Neural crest cell (in vitro differentiated cells): ENCODE measurements at regions not wholly inside any gene's neighbourhood (a gene's known extent, or its start where the extent isn't known, plus 50 kb on each side); places are given as distances from the start of the nearest gene placed in this dataset.
A peak's percentile ranks its signal among the peaks of the same experiment; 100 is the strongest.

Source experiments
- DNase-seq: peaks from one replicate; pipeline ENCODE4 v3.0.0; 2021; ENCODE audit warnings: low read depth, mixed read lengths, low spot score
- H3K27ac Mint-ChIP-seq: one replicate; pipeline ENCODE4 v1.8.0; 2021; ENCODE audit warnings: mild to moderate bottlenecking, mixed read lengths; ENCODE audit not compliant: unreplicated experiment
- H3K27me3 Mint-ChIP-seq: 2 replicates; pipeline ENCODE4 v1.8.0; 2021; ENCODE audit warnings: low read depth, mild to moderate bottlenecking, mixed read lengths
- H3K36me3 Mint-ChIP-seq: 2 replicates; pipeline ENCODE4 v1.8.0; 2021; ENCODE audit warnings: low read depth, mild to moderate bottlenecking, mixed read lengths
- H3K4me1 Mint-ChIP-seq: 2 replicates; pipeline ENCODE4 v1.8.0; 2021; ENCODE audit warnings: mixed read lengths
- H3K4me3 Mint-ChIP-seq: one replicate; pipeline ENCODE4 v1.8.0; 2021; ENCODE audit warnings: mild to moderate bottlenecking, mixed read lengths
- H3K9me3 Mint-ChIP-seq: 2 replicates; pipeline ENCODE4 v1.8.0; 2021; ENCODE audit warnings: mixed read lengths
- TF ChIP-seq, protein P1 (sequence below): fragments of 200-600 bp; sonication (generic); conservative IDR thresholded peaks from 2 replicates; pipeline ENCODE4 v1.5.0; 2021; ENCODE audit warnings: antibody characterized with exemption, mild to moderate bottlenecking

DNA sequence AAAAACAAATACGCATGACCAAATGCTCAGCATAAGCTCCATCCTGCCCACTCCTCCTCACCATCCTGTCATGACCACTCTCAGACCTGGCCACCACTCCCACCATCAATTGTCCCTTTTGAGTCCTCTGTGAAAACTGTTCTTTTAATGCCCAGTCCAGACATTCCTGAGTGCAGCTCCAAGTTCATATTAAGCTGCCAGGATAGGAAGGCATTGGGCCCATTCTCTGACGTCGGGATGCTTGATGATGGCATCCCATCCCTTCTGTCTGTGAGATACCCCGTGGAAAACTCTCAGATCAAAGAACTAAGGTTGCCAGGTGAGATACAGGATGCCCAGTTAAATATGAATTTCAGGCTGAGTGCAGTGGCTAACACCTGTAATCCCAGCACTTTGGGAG is 89.9 kb upstream of the KIF5B start:
- TF ChIP-seq, protein P1, sequence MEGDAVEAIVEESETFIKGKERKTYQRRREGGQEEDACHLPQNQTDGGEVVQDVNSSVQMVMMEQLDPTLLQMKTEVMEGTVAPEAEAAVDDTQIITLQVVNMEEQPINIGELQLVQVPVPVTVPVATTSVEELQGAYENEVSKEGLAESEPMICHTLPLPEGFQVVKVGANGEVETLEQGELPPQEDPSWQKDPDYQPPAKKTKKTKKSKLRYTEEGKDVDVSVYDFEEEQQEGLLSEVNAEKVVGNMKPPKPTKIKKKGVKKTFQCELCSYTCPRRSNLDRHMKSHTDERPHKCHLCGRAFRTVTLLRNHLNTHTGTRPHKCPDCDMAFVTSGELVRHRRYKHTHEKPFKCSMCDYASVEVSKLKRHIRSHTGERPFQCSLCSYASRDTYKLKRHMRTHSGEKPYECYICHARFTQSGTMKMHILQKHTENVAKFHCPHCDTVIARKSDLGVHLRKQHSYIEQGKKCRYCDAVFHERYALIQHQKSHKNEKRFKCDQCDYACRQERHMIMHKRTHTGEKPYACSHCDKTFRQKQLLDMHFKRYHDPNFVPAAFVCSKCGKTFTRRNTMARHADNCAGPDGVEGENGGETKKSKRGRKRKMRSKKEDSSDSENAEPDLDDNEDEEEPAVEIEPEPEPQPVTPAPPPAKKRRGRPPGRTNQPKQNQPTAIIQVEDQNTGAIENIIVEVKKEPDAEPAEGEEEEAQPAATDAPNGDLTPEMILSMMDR = no peak
- no peaks in the 10 kb centered on the region for H3K36me3 Mint-ChIP-seq
- H3K9me3 Mint-ChIP-seq = peaks cover 3% of the 10 kb centered on the region
- H3K27ac Mint-ChIP-seq = no peak overlapping the region
- no peaks in the 10 kb centered on the region for H3K4me1 Mint-ChIP-seq
- H3K27me3 Mint-ChIP-seq = no peaks in the 10 kb centered on the region
- DNase-seq = no peak
- H3K4me3 Mint-ChIP-seq = no peak overlapping the region

DNA sequence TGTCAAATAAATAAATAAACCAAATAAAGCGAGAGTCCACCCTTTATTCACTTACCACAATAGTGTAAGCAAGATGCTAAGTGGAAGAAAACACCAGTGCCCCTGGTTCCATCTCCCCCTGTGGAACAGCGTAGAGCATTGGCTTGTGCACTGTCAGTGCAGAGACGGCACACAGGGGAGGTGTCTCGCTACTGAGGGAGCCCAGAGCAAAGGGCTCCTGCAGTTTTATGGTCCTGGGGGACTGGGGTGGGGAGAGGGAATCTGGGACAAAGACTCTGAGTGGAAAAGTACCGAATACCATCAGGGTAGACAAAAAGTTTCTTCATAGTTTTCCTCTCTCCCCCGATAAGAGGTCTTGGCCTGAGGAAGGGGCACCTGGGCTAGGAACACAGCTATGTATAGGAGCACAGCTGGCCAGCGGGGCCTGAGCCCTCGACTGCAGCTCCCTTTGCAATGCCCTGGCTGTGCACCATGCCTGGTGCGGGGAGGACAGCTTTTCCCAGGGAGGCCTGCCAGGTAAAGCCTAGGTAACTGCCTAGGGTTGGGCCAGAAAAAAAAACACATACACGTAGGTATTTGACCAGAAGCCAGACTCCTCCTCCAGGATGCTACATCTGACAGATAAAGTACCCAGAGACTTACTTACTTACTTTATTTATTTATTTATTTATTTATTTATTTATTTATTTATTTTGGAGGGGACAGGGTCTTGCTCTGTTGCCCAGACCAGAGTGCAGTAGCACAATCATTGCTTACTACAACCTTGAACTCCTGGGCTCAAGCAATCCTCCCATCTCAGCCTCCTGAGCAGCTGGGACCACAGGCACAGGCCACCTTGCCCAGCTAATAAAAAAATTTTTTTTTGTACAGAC is 88.8 kb upstream of the KIF5B start:
- Mint-ChIP-seq H3K27ac (no peak overlapping the region), H3K4me1 (no peaks in the 10 kb centered on the region), H3K36me3 (no peaks in the 10 kb centered on the region), H3K4me3 (no peak overlapping the region), H3K9me3 (peaks cover 3% of the 10 kb centered on the region), H3K27me3 (no peaks in the 10 kb centered on the region)
- no peak for DNase-seq
- TF ChIP-seq, protein P1 = no peak

DNA sequence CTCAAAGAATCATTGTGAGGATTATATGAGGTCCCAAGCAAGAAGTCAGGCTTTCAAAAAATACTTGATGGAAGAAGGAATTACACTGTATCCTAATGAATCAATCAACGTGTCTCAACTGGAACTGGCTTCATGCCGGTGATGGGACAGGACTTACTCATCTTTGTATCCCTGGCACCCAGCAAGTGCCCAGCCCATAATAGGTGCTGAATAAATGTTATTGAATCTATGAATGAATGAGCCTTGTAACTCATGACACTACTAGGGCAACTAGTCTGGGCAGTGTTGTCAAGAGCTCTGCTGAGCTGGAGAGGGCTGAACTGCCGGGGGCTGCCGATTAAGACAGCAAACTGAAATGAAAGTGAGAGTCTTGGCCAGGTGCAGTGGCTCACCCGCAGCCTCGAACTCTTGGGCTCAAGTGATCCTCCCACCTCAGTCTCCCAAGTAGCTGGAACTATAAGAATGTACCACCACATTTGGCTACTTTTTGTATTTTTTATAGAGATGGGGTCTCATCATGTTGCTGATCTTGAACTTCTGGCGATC is 87.2 kb upstream of the KIF5B start:
- no peak for DNase-seq
- H3K27me3 Mint-ChIP-seq = no peaks in the 10 kb centered on the region
- TF ChIP-seq, protein P1 = no peak
- H3K4me1 Mint-ChIP-seq = peaks cover 6% of the 10 kb centered on the region
- no peak overlapping the region for H3K4me3 Mint-ChIP-seq
- no peaks in the 10 kb centered on the region for H3K36me3 Mint-ChIP-seq
- peaks cover 3% of the 10 kb centered on the region for H3K9me3 Mint-ChIP-seq
- H3K27ac Mint-ChIP-seq = no peak overlapping the region

DNA sequence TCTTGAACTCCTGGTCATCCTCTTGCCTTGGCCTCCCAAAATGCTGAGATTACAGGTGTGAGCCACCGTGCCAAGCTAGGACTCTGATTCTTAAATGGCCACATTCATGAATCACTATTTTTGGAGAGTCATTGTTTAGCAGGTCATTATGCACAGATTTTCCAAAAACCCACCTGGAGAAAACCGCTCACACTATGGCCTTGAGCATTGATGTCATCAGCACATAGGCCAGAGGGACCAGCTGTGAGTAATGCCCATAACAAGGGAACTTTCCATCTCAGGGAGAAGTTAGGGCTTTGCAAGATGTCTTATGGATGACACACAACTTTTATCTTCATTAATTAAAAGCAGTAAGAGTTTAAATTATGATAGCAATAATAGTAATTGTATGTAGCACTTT is 86.4 kb upstream of the KIF5B start:
- Mint-ChIP-seq H3K9me3 (peaks cover under 1% of the 10 kb centered on the region), H3K4me1 (peaks cover 6% of the 10 kb centered on the region), H3K4me3 (no peak overlapping the region), H3K27ac (no peak overlapping the region), H3K36me3 (no peaks in the 10 kb centered on the region), H3K27me3 (no peaks in the 10 kb centered on the region)
- DNase-seq = no peak
- TF ChIP-seq, protein P1 = no peak

DNA sequence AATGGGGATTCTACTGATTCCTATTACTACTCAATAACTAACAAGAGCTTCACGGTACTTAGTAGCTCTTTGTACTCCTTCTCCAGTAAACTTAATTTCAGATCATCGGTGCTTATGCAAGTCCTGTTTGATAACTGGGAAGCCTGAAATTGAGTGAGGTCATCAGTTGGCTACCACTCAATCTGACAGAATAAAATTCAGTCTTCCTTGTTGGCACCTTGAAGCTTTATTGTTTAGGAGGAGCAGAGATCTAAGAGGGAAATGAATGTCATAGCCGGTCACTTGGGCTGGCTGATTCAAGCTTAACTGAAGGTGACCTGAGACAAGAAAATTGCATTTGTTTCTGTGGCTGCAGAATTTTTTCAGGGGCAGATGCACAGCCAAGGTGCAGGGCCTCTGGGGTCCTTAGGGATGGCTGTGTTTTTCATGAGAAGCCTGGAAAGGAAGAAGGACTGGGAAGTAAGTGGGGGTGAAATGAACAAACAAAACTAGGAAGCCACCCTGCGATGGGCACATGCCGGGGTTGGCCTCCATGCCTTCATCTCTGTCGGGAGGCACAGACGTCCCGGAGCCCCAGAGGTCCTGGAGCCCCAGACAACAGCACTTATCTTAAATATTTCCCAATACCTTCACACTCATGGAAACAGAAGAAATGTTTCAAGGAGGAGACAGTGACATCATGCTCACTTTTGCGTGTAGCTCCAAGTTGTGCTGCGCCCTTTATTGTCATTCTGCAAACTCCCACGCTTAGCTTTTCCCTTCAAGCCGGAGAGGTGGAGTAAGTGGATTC is 85.0 kb upstream of the KIF5B start:
- H3K4me1 Mint-ChIP-seq = peaks cover 6% of the 10 kb centered on the region
- DNase-seq = no peak
- H3K9me3 Mint-ChIP-seq = no peaks in the 10 kb centered on the region
- no peak overlapping the region for H3K4me3 Mint-ChIP-seq
- peak overlapping the region; percentile 50 for H3K27ac Mint-ChIP-seq
- H3K27me3 Mint-ChIP-seq = no peaks in the 10 kb centered on the region
- TF ChIP-seq, protein P1 = no peak
- H3K36me3 Mint-ChIP-seq = no peaks in the 10 kb centered on the region
